GM12891 (cell line): ENCODE measurements at regions not wholly inside any gene's neighbourhood (a gene's known extent, or its start where the extent isn't known, plus 50 kb on each side); places are given as distances from the start of the nearest gene placed in this dataset.

ENCODE experiments used
- PAX5 ChIP-seq: IDR thresholded peaks from 2 replicates; pipeline ENCODE4 v1.6.1; 2011; ENCODE audit warnings: low read length, moderate library complexity, mild to moderate bottlenecking; ENCODE audit not compliant: insufficient read depth, severe bottlenecking
- POLR2A ChIP-seq: IDR thresholded peaks from 2 replicates; pipeline ENCODE4 v1.6.1; 2011; ENCODE audit warnings: low read depth, low read length, control low read depth
- POLR2AphosphoS5 ChIP-seq: IDR thresholded peaks from 2 replicates; pipeline ENCODE4 v1.6.1; 2011; ENCODE audit warnings: low read depth, low read length, control low read depth
- POU2F2 ChIP-seq: IDR thresholded peaks from 2 replicates; pipeline ENCODE4 v1.6.1; 2011; ENCODE audit warnings: low read depth, mild to moderate bottlenecking, control low read depth, low read length, moderate library complexity
- SPI1 ChIP-seq: IDR thresholded peaks from 2 replicates; pipeline ENCODE4 v1.6.1; 2011; ENCODE audit warnings: low read depth, low read length, control low read depth
- TAF1 ChIP-seq: IDR thresholded peaks from 2 replicates; pipeline ENCODE4 v1.6.1; 2011; ENCODE audit warnings: low read depth, low read length, control low read depth

GRCh38 chr5:3818624-3819023, 223.0 kb downstream of the IRX1 start:
- TF ChIP-seq POLR2A (no peak), TAF1 (no peak), SPI1 (no peak), POLR2AphosphoS5 (no peak), POU2F2 (no peak), PAX5 (no peak)
